SK-N-SH (cell line): ENCODE measurements at regions not wholly inside any gene's neighbourhood (a gene's known extent, or its start where the extent isn't known, plus 50 kb on each side); places are given as distances from the start of the nearest gene placed in this dataset.

Source experiments
- CTCF ChIA-PET: fragments of 300-600, 350-600 bp; formaldehyde crosslinking; extraction: SDS; loops from one replicate; lab custom pipeline; 2021; lab: Yijun Ruan, JAX
- POLR2A ChIA-PET: fragments of 350-600 bp; sonication (Branson Sonifier 250); formaldehyde crosslinking; extraction: SDS; loops from one replicate; lab custom pipeline; 2020; ENCODE audit warnings: antibody characterized with exemption, inconsistent platforms; lab: Yijun Ruan, JAX
- DNase-seq: peaks from one replicate; pipeline ENCODE4 v3.0.0; 2012
- H2AFZ ChIP-seq: fragments of 200-600 bp; sonication (generic); 2 replicates; pipeline ENCODE4 v1.8.1; 2016; ENCODE audit warnings: antibody characterized with exemption, mild to moderate bottlenecking, low read depth
- H3F3A ChIP-seq: fragments of 200-600 bp; sonication (generic); replicated peaks from 2 replicates; pipeline ENCODE3; 2016; ENCODE audit warnings: antibody characterized with exemption, mild to moderate bottlenecking; ENCODE audit not compliant: insufficient read depth
- H3K27ac ChIP-seq, 2 experiments: fragments of 200-500 bp in 1 of 2; fragments of 200-600 bp in 1 of 2; sonication (Bioruptor generic) in 1 of 2; sonication (generic), shearing (Covaris generic) in 1 of 2; 2 replicates each; pipeline versions ENCODE4 v1.5.1 to v1.6.1; 2014 to 2016; ENCODE audit warnings: low read depth in 2 of 2, inconsistent platforms in 1 of 2, low read length in 1 of 2, mild to moderate bottlenecking in 1 of 2, mixed read lengths in 1 of 2
- H3K27me3 ChIP-seq: fragments of 200-600 bp; sonication (generic), shearing (Covaris generic); 2 replicates; pipeline ENCODE4 v1.6.1; 2016; ENCODE audit warnings: mixed run types; ENCODE audit not compliant: insufficient read depth
- H3K36me3 ChIP-seq, 2 experiments: fragments of 200-500 bp in 1 of 2; fragments of 200-600 bp in 1 of 2; sonication (Bioruptor generic) in 1 of 2; sonication (generic) in 1 of 2; replicated peaks in 1 of 2; 2 replicates each; pipeline versions ENCODE3 to v1.5.1; 2014 to 2016; ENCODE audit warnings: low read length in 1 of 2, mild to moderate bottlenecking in 1 of 2; ENCODE audit not compliant: insufficient read depth in 2 of 2, control insufficient read depth in 1 of 2
- H3K4me1 ChIP-seq, 2 experiments: fragments of 200-500 bp in 1 of 2; fragments of 200-600 bp in 1 of 2; sonication (Bioruptor generic) in 1 of 2; sonication (generic), shearing (Covaris generic) in 1 of 2; 2 replicates each; pipeline versions ENCODE4 v1.5.1 to v1.6.1; 2014 to 2016; ENCODE audit warnings: low read depth in 1 of 2, low read length in 1 of 2, mixed run types in 1 of 2; ENCODE audit not compliant: insufficient read depth in 2 of 2, control insufficient read depth in 1 of 2
- H3K4me2 ChIP-seq: fragments of 200-600 bp; sonication (generic), shearing (Covaris generic); 2 replicates; pipeline ENCODE4 v1.6.1; 2017; ENCODE audit warnings: mixed run types
- H3K4me3 ChIP-seq, 2 experiments: fragments of 200-500 bp in 1 of 2; fragments of 200-600 bp in 1 of 2; sonication (Bioruptor generic) in 1 of 2; sonication (generic), shearing (Covaris generic) in 1 of 2; 2 replicates each; pipeline versions ENCODE4 v1.5.1 to v1.8.1; 2014 to 2016; ENCODE audit warnings: low read depth in 2 of 2, inconsistent platforms in 1 of 2, low read length in 1 of 2, mild to moderate bottlenecking in 1 of 2, mixed read lengths in 1 of 2, moderate library complexity in 1 of 2
- H3K79me2 ChIP-seq: fragments of 200-600 bp; sonication (generic); 2 replicates; pipeline ENCODE4 v1.8.1; 2017; ENCODE audit warnings: mild to moderate bottlenecking; ENCODE audit not compliant: insufficient read depth
- H3K9ac ChIP-seq: fragments of 200-600 bp; sonication (generic); 2 replicates; pipeline ENCODE4 v1.6.1; 2017; ENCODE audit warnings: mixed run types
- H3K9me2 ChIP-seq: fragments of 200-600 bp; sonication (generic); 2 replicates; pipeline ENCODE4 v1.6.1; 2017; ENCODE audit warnings: mixed run types
- H3K9me3 ChIP-seq: fragments of 200-600 bp; sonication (generic); 2 replicates; pipeline ENCODE4 v1.6.1; 2017; ENCODE audit warnings: mixed run types, mild to moderate bottlenecking, moderate library complexity
- H4K20me1 ChIP-seq: fragments of 200-600 bp; sonication (generic); 2 replicates; pipeline ENCODE4 v1.6.1; 2017; ENCODE audit warnings: mild to moderate bottlenecking, mixed run types; ENCODE audit not compliant: insufficient read depth
- EP300 ChIP-seq, 2 experiments: IDR thresholded peaks; 2 replicates each; pipeline versions ENCODE4 v1.4.0 to v1.6.1; 2012; ENCODE audit warnings: borderline replicate concordance in 1 of 2, low read depth in 1 of 2, low read length in 1 of 2
- FOSL2 ChIP-seq: IDR thresholded peaks from 2 replicates; pipeline ENCODE4 v1.4.0; 2012; ENCODE audit warnings: low read depth, mild to moderate bottlenecking, moderate library complexity, borderline replicate concordance
- MAX ChIP-seq: IDR thresholded peaks from 2 replicates; pipeline ENCODE4 v1.4.0; 2012; ENCODE audit warnings: low read depth
- NRF1 ChIP-seq: IDR thresholded peaks from 2 replicates; pipeline ENCODE4 v1.6.1; 2012; ENCODE audit warnings: low read depth, mild to moderate bottlenecking, low read length
- PBX3 ChIP-seq: IDR thresholded peaks from 2 replicates; pipeline ENCODE4; 2012
- POLR2AphosphoS5 ChIP-seq: IDR thresholded peaks from 2 replicates; pipeline ENCODE4 v1.6.1; 2012; ENCODE audit warnings: low read depth, low read length
- RCOR1 ChIP-seq: fragments of 150-350 bp; IDR thresholded peaks from 2 replicates; pipeline ENCODE4 v1.6.1; 2017; ENCODE audit warnings: antibody characterized with exemption, low read length
- SIN3A ChIP-seq: IDR thresholded peaks from 2 replicates; pipeline ENCODE4 v1.6.1; 2012; ENCODE audit warnings: low read depth, mild to moderate bottlenecking, low read length, moderate library complexity, borderline replicate concordance
- SMC3 ChIP-seq: IDR thresholded peaks from 2 replicates; pipeline ENCODE4 v1.6.1; 2012; ENCODE audit warnings: low read depth, low read length, improper control_type of control experiment
- TCF12 ChIP-seq: IDR thresholded peaks from 2 replicates; pipeline ENCODE4 v1.4.0; 2012
- TEAD4 ChIP-seq: IDR thresholded peaks from 2 replicates; pipeline ENCODE4 v1.4.0; 2012; ENCODE audit warnings: mild to moderate bottlenecking, borderline replicate concordance; ENCODE audit not compliant: insufficient read depth
- USF1 ChIP-seq: IDR thresholded peaks from 2 replicates; pipeline ENCODE4 v1.4.0; 2012; ENCODE audit warnings: low read depth, borderline replicate concordance
- YY1 ChIP-seq: IDR thresholded peaks from 2 replicates; pipeline ENCODE4 v1.4.0; 2012; ENCODE audit warnings: low read depth, mild to moderate bottlenecking
- WGBS: methylation state at CpG from one replicate; pipeline ENCODE4 v1.1.6; 2017; ENCODE audit warnings: low lambda C conversion rate; 5-methylcytosine and 5-hydroxymethylcytosine counted together

- Histone ChIP-seq H3K79me2 (no peaks in the 10 kb centered on the region), H3K9me2 (no peaks in the 10 kb centered on the region), H3K36me3 (no peaks in the 10 kb centered on the region), H3K4me3 (no peak overlapping the region), H3K4me2 (no peak overlapping the region), H3K4me1 (no peaks in the 10 kb centered on the region), H4K20me1 (no peaks in the 10 kb centered on the region), H3K27me3 (no peaks in the 10 kb centered on the region), H3K9ac (no peak overlapping the region), H3K9me3 (no peaks in the 10 kb centered on the region), H3K27ac (no peak overlapping the region), H2AFZ (no peak overlapping the region), H3F3A (no peaks in the 10 kb centered on the region)
- ChIA-PET POLR2A (no interaction called here), CTCF (no interaction called here)
- TF ChIP-seq RCOR1 (no peak), TCF12 (no peak), MAX (no peak)
- DNase-seq: no peak
- WGBS: 0% methylated on average over 6 of the region's 6 CpGs
Observed at GRCh38 chr4:153900426-153900825, 111.5 kb upstream of the SFRP2 start.

- Histone ChIP-seq H3K4me3 (no peak overlapping the region), H3K36me3 (no peaks in the 10 kb centered on the region), H2AFZ (no peak overlapping the region), H3K27me3 (no peaks in the 10 kb centered on the region), H3K9me3 (no peaks in the 10 kb centered on the region), H3K4me1 (no peaks in the 10 kb centered on the region), H3K79me2 (no peaks in the 10 kb centered on the region), H4K20me1 (no peaks in the 10 kb centered on the region), H3K4me2 (no peak overlapping the region), H3K27ac (no peak overlapping the region), H3K9ac (no peak overlapping the region), H3K9me2 (no peaks in the 10 kb centered on the region), H3F3A (no peaks in the 10 kb centered on the region)
- ChIA-PET CTCF (no interaction called here), POLR2A (no interaction called here)
- no peak for TF ChIP-seq NRF1
- DNase-seq: no peak
- WGBS: 4% methylated on average over 4 of the region's 4 CpGs
Observed at GRCh38 chr4:153890761-153891160, 101.9 kb upstream of the SFRP2 start.

GRCh38 chr4:153887217-153887616 is 98.3 kb upstream of the SFRP2 start:
- Histone ChIP-seq H3K36me3 (no peaks in the 10 kb centered on the region), H3F3A (no peaks in the 10 kb centered on the region), H3K9me3 (no peaks in the 10 kb centered on the region), H3K4me2 (no peak overlapping the region), H3K4me1 (no peaks in the 10 kb centered on the region), H3K27ac (no peak overlapping the region), H3K9me2 (no peaks in the 10 kb centered on the region), H2AFZ (no peak overlapping the region), H3K9ac (no peak overlapping the region), H3K79me2 (no peaks in the 10 kb centered on the region), H4K20me1 (no peaks in the 10 kb centered on the region), H3K4me3 (no peak overlapping the region), H3K27me3 (no peaks in the 10 kb centered on the region)
- ChIA-PET POLR2A (no interaction called here), CTCF (no interaction called here)
- TF ChIP-seq POLR2AphosphoS5 (no peak), USF1 (no peak), YY1 (no peak), EP300 (IDR thresholded peaks at IDR 0.05; ENCODE audit: borderline replicate concordance in 1 of 2, low read depth in 1 of 2, low read length in 1 of 2) (no peak), PBX3 (no peak), TEAD4 (no peak), SMC3 (no peak), FOSL2 (no peak), SIN3A (no peak)
- no peak for DNase-seq
